ENCODE measurements at regions not wholly inside any gene's neighbourhood (a gene's known extent, or its start where the extent isn't known, plus 50 kb on each side); places are given as distances from the start of the nearest gene placed in this dataset.

- peaks cover 2 to 7% (median 2%) of the 10 kb centered on the region in 3 donors for H3K27me3 Mint-ChIP-seq (ENCODE audit: low read depth in 3 of 3)
- WGBS (ENCODE audit: insufficient coverage): 82% methylated on average over 4 of the region's 5 CpGs
- intact Hi-C loops (cut with micrococcal nuclease): no loop called here
Measured at GRCh38 chr19:29372091-29372415, 153.7 kb upstream of the VSTM2B start.

GRCh38 chr19:29372461-29372860, 153.3 kb upstream of the VSTM2B start:
- no peaks in the 10 kb centered on the region for H4K20me1 ChIP-seq (ENCODE audit: insufficient read depth, low read length)
- no peak overlapping the region for H3K4me2 ChIP-seq (replicated peaks; ENCODE audit: extremely low read depth, low read length, poor library complexity, severe bottlenecking)
- H3K4me3 ChIP-seq (replicated peaks in 1 of 3; ENCODE audit: low read depth in 2 of 3, low read length in 3 of 3): no peak overlapping the region
- H3K9me3 ChIP-seq (replicated peaks in 1 of 2; ENCODE audit: control insufficient read depth in 1 of 2, insufficient read depth in 1 of 2, low read length in 2 of 2): no peaks in the 10 kb centered on the region
- TF ChIP-seq CTCF (IDR thresholded peaks at IDR 0.05): no peak
- H3K27me3 ChIP-seq (ENCODE audit: control insufficient read depth in 2 of 2, insufficient read depth in 2 of 2, low read length in 2 of 2): no peaks in the 10 kb centered on the region
- H3K4me1 Mint-ChIP-seq: no peaks in the 10 kb centered on the region
- no peak overlapping the region for H2AFZ ChIP-seq (ENCODE audit: insufficient read depth, low read depth, low read length, poor library complexity, severe bottlenecking)
- H3K27ac Mint-ChIP-seq: no peak overlapping the region
- peaks cover 2 to 7% (median 2%) of the 10 kb centered on the region in 3 donors for H3K27me3 Mint-ChIP-seq (ENCODE audit: low read depth in 3 of 3)
- 86% methylated on average over 3 of the region's 3 CpGs for WGBS (ENCODE audit: insufficient coverage)
- H3K4me1 ChIP-seq (ENCODE audit: control insufficient read depth in 1 of 2, insufficient read depth in 2 of 2, low read length in 2 of 2): no peaks in the 10 kb centered on the region
- no peaks in the 10 kb centered on the region for H3K36me3 ChIP-seq (replicated peaks in 1 of 2; ENCODE audit: control insufficient read depth in 1 of 2, insufficient read depth in 2 of 2, low read length in 2 of 2)
- intact Hi-C loops (cut with micrococcal nuclease): no loop called here
- DNase-seq: no peak
- H3K27ac ChIP-seq (ENCODE audit: low read depth in 1 of 2, low read length in 2 of 2): no peak overlapping the region
- H3K36me3 Mint-ChIP-seq: no peaks in the 10 kb centered on the region
- no peak overlapping the region for H3K9ac ChIP-seq (ENCODE audit: insufficient read depth, low read length, poor library complexity, severe bottlenecking)
- no peak overlapping the region for H3K4me3 Mint-ChIP-seq
- H3K79me2 ChIP-seq (ENCODE audit: insufficient read depth, low read length): no peaks in the 10 kb centered on the region
- H3K9me3 Mint-ChIP-seq: peaks cover 0 to 7% (median 2%) of the 10 kb centered on the region in 7 donors

More at GRCh38 chr19:29372091-29372415, 153.7 kb upstream of the VSTM2B start:
- Mint-ChIP-seq H3K36me3 (no peaks in the 10 kb centered on the region), H3K27ac (no peak overlapping the region), H3K4me3 (no peak overlapping the region), H3K4me1 (no peaks in the 10 kb centered on the region), H3K9me3 (peaks cover 0 to 7% (median 2%) of the 10 kb centered on the region in 7 donors)
- no peak for DNase-seq
- H3K79me2 ChIP-seq (ENCODE audit: insufficient read depth, low read length): no peaks in the 10 kb centered on the region
- H3K27ac ChIP-seq (ENCODE audit: low read depth in 1 of 2, low read length in 2 of 2): no peak overlapping the region
- H3K4me1 ChIP-seq (ENCODE audit: control insufficient read depth in 1 of 2, insufficient read depth in 2 of 2, low read length in 2 of 2): no peaks in the 10 kb centered on the region
- no peak overlapping the region for H3K4me2 ChIP-seq (replicated peaks; ENCODE audit: extremely low read depth, low read length, poor library complexity, severe bottlenecking)
- H2AFZ ChIP-seq (ENCODE audit: insufficient read depth, low read depth, low read length, poor library complexity, severe bottlenecking): no peak overlapping the region
- no peak overlapping the region for H3K9ac ChIP-seq (ENCODE audit: insufficient read depth, low read length, poor library complexity, severe bottlenecking)
- no peak for TF ChIP-seq CTCF (IDR thresholded peaks at IDR 0.05)
- no peaks in the 10 kb centered on the region for H3K36me3 ChIP-seq (replicated peaks in 1 of 2; ENCODE audit: control insufficient read depth in 1 of 2, insufficient read depth in 2 of 2, low read length in 2 of 2)
- H3K9me3 ChIP-seq (replicated peaks in 1 of 2; ENCODE audit: control insufficient read depth in 1 of 2, insufficient read depth in 1 of 2, low read length in 2 of 2): no peaks in the 10 kb centered on the region
- no peaks in the 10 kb centered on the region for H4K20me1 ChIP-seq (ENCODE audit: insufficient read depth, low read length)
- H3K27me3 ChIP-seq (ENCODE audit: control insufficient read depth in 2 of 2, insufficient read depth in 2 of 2, low read length in 2 of 2): no peaks in the 10 kb centered on the region
- no peak overlapping the region for H3K4me3 ChIP-seq (replicated peaks in 1 of 3; ENCODE audit: low read depth in 2 of 3, low read length in 3 of 3)

All from CD14-positive monocyte (primary cell).